H1 (cell line): ENCODE measurements at regions not wholly inside any gene's neighbourhood (a gene's known extent, or its start where the extent isn't known, plus 50 kb on each side); places are given as distances from the start of the nearest gene placed in this dataset.

Experiments used
- CTCF ChIA-PET: fragments of 300-600 bp; sonication (Branson Sonifier 250); formaldehyde crosslinking; loops from one replicate; lab custom pipeline; 2021; ENCODE audit not compliant: partially characterized antibody; lab: Charles Lee
- POLR2A ChIA-PET: fragments of 300-600 bp; sonication (Branson Sonifier 250); formaldehyde crosslinking; loops from one replicate; lab custom pipeline; 2021; ENCODE audit warnings: inconsistent platforms; ENCODE audit not compliant: partially characterized antibody; lab: Charles Lee
- DNase-seq, 2 experiments: peaks; one replicate each; pipeline versions ENCODE4 v3.0.0 to v3.0.0-alpha.2; 2010 to 2022; ENCODE audit warnings: low spot score in 2 of 2, low read depth in 1 of 2, mixed read lengths in 1 of 2
- FAIRE-seq: peaks from 2 replicates; lab custom pipeline; 2011; peaks lifted over from hg19 to GRCh38; lab: Jason Lieb, UNC
- H2AFZ ChIP-seq: 2 replicates; pipeline ENCODE4 v1.8.1; 2012; ENCODE audit warnings: low read length, inconsistent platforms
- H2AK5ac ChIP-seq: 2 replicates; pipeline ENCODE4 v1.6.1; 2013; ENCODE audit warnings: low read depth, low read length
- H2BK120ac ChIP-seq: replicated peaks from 2 replicates; pipeline ENCODE3; 2013; ENCODE audit warnings: low read depth, low read length, inconsistent platforms
- H2BK12ac ChIP-seq: 2 replicates; pipeline ENCODE4 v1.6.1; 2013; ENCODE audit warnings: low read depth, low read length
- H2BK15ac ChIP-seq: 2 replicates; pipeline ENCODE4 v1.6.1; 2013; ENCODE audit warnings: low read length
- H2BK20ac ChIP-seq: 2 replicates; pipeline ENCODE4 v1.6.1; 2013; ENCODE audit warnings: low read length
- H2BK5ac ChIP-seq: 2 replicates; pipeline ENCODE4 v1.6.1; 2013; ENCODE audit warnings: low read depth, low read length
- H3K14ac ChIP-seq: 2 replicates; pipeline ENCODE4 v1.6.1; 2013; ENCODE audit warnings: inconsistent platforms; ENCODE audit not compliant: insufficient read length
- H3K18ac ChIP-seq: 2 replicates; pipeline ENCODE4 v1.6.1; 2013; ENCODE audit warnings: low read length; ENCODE audit errors: extremely low read depth
- H3K23ac ChIP-seq: 2 replicates; pipeline ENCODE4 v1.6.1; 2013; ENCODE audit warnings: inconsistent platforms; ENCODE audit not compliant: insufficient read length
- H3K23me2 ChIP-seq: 2 replicates; pipeline ENCODE4 v1.6.1; 2013; ENCODE audit warnings: low read depth, low read length
- H3K27ac ChIP-seq: 2 replicates; pipeline ENCODE4 v1.6.1; 2011; ENCODE audit warnings: low read depth, low read length, inconsistent platforms
- H3K27me3 ChIP-seq, 4 experiments: replicated peaks in 1 of 4; 1 replicate in 1 of 4; 2 replicates in 3 of 4; pipeline versions ENCODE4 v1.6.1 to v1.8.1; 2011 to 2013; ENCODE audit warnings: low read length in 3 of 4, mild to moderate bottlenecking in 3 of 4, inconsistent platforms in 2 of 4, mixed read lengths in 2 of 4, moderate library complexity in 1 of 4; ENCODE audit not compliant: control insufficient read depth in 3 of 4, insufficient read depth in 3 of 4; ENCODE audit errors: extremely low read depth in 1 of 4
- H3K36me3 ChIP-seq, 4 experiments: 2 replicates each; pipeline versions ENCODE4 v1.6.1 to v1.8.1; 2011 to 2013; ENCODE audit warnings: mild to moderate bottlenecking in 4 of 4, low read length in 3 of 4, moderate library complexity in 2 of 4, control low read depth in 1 of 4, inconsistent platforms in 1 of 4; ENCODE audit not compliant: insufficient read depth in 4 of 4, control insufficient read depth in 2 of 4
- H3K4ac ChIP-seq: replicated peaks from 2 replicates; pipeline ENCODE3; 2013; ENCODE audit warnings: low read length, low read depth, mixed read lengths, inconsistent platforms; ENCODE audit not compliant: insufficient read length
- H3K4me1 ChIP-seq, 4 experiments: replicated peaks in 1 of 4; 1 replicate in 1 of 4; 2 replicates in 3 of 4; pipeline versions ENCODE4 v1.6.1 to v1.8.1; 2011 to 2013; ENCODE audit warnings: low read length in 3 of 4, inconsistent platforms in 2 of 4, mixed read lengths in 1 of 4; ENCODE audit not compliant: insufficient read depth in 4 of 4, control insufficient read depth in 3 of 4
- H3K4me2 ChIP-seq, 2 experiments: 2 replicates each; pipeline versions ENCODE4 v1.6.1 to v1.8.1; 2011 to 2013; ENCODE audit warnings: low read depth in 2 of 2, low read length in 2 of 2, control low read depth in 1 of 2, inconsistent platforms in 1 of 2, mild to moderate bottlenecking in 1 of 2; ENCODE audit not compliant: insufficient read depth in 1 of 2
- H3K4me3 ChIP-seq, 4 experiments: fragments of 200-600, 300-600 bp in 1 of 4; sonication (generic), shearing (Covaris generic), sonication (Bioruptor Twin) in 1 of 4; 2 replicates each; pipeline versions ENCODE4 v1.5.1 to v1.8.1; 2011 to 2016; ENCODE audit warnings: low read length in 4 of 4, low read depth in 3 of 4, control low read depth in 2 of 4, inconsistent platforms in 2 of 4, mild to moderate bottlenecking in 2 of 4, mixed read lengths in 1 of 4, moderate library complexity in 1 of 4; ENCODE audit not compliant: insufficient read depth in 2 of 4; ENCODE audit errors: extremely low read depth in 1 of 4
- H3K56ac ChIP-seq: replicated peaks from 2 replicates; pipeline ENCODE3; 2013; ENCODE audit warnings: low read depth, mild to moderate bottlenecking, mixed read lengths, low read length, inconsistent platforms; ENCODE audit not compliant: insufficient read length
- H3K79me1 ChIP-seq: 2 replicates; pipeline ENCODE4 v1.6.1; 2013; ENCODE audit warnings: low read depth, low read length, control low read depth
- H3K79me2 ChIP-seq, 2 experiments: 2 replicates each; pipeline versions ENCODE4 v1.6.1 to v1.8.1; 2012 to 2013; ENCODE audit warnings: low read length in 2 of 2, mild to moderate bottlenecking in 2 of 2, inconsistent platforms in 1 of 2; ENCODE audit not compliant: insufficient read depth in 2 of 2, control insufficient read depth in 1 of 2
- H3K9ac ChIP-seq, 4 experiments: replicated peaks in 1 of 4; 1 replicate in 1 of 4; 2 replicates in 3 of 4; pipeline versions ENCODE4 v1.6.1 to v1.8.1; 2011 to 2013; ENCODE audit warnings: low read depth in 3 of 4, low read length in 3 of 4, control low read depth in 2 of 4, mild to moderate bottlenecking in 2 of 4, moderate library complexity in 2 of 4, inconsistent platforms in 1 of 4; ENCODE audit errors: extremely low read depth in 1 of 4
- H3K9me3 ChIP-seq, 2 experiments: 2 replicates each; pipeline versions ENCODE4 v1.6.1 to v1.8.1; 2012 to 2013; ENCODE audit warnings: mild to moderate bottlenecking in 2 of 2, moderate library complexity in 2 of 2, control low read depth in 1 of 2, inconsistent platforms in 1 of 2, low read depth in 1 of 2, low read length in 1 of 2, mixed read lengths in 1 of 2; ENCODE audit not compliant: insufficient read depth in 2 of 2
- H4K20me1 ChIP-seq, 2 experiments: replicated peaks in 1 of 2; 2 replicates each; pipeline versions ENCODE3 to v1.8.1; 2011 to 2013; ENCODE audit warnings: inconsistent platforms in 2 of 2, low read length in 2 of 2, mild to moderate bottlenecking in 1 of 2; ENCODE audit not compliant: insufficient read depth in 2 of 2, control insufficient read depth in 1 of 2
- H4K5ac ChIP-seq: 2 replicates; pipeline ENCODE4 v1.6.1; 2013; ENCODE audit warnings: low read length, low read depth, mixed read lengths, inconsistent platforms; ENCODE audit not compliant: insufficient read length
- H4K8ac ChIP-seq: 2 replicates; pipeline ENCODE4 v1.8.0; 2013; ENCODE audit warnings: mild to moderate bottlenecking, moderate library complexity, low read length, inconsistent platforms; ENCODE audit not compliant: insufficient read depth; ENCODE audit errors: extremely low read depth
- H4K91ac ChIP-seq: replicated peaks from 2 replicates; pipeline ENCODE3; 2013; ENCODE audit warnings: low read length, mixed read lengths, inconsistent platforms; ENCODE audit not compliant: insufficient read length
- CBX5 ChIP-seq: fragments of 300-800, 300-1000 bp; sonication (generic); IDR thresholded peaks from 2 replicates; pipeline ENCODE4 v1.7.1; 2016; ENCODE audit warnings: antibody characterized with exemption, low read length, low read depth
- CBX8 ChIP-seq: fragments of 300-800, 300-1000 bp; sonication (generic); IDR thresholded peaks from 2 replicates; pipeline ENCODE4 v1.7.1; 2016; ENCODE audit warnings: low read depth, low read length, borderline replicate concordance
- CTCF ChIP-seq, 3 experiments: IDR thresholded peaks; 1 replicate in 2 of 3; 2 replicates in 1 of 3; pipeline versions ENCODE4 v1.5.1 to v1.6.1; 2011; ENCODE audit warnings: low read length in 3 of 3, mild to moderate bottlenecking in 3 of 3, inconsistent platforms in 2 of 3, low read depth in 1 of 3, moderate library complexity in 1 of 3; ENCODE audit not compliant: insufficient read depth in 1 of 3; ENCODE audit errors: control extremely low read depth in 1 of 3
- E2F6 ChIP-seq: IDR thresholded peaks from 2 replicates; pipeline ENCODE4 v1.6.1; 2012; ENCODE audit warnings: inconsistent platforms
- FOSL1 ChIP-seq: IDR thresholded peaks from 2 replicates; pipeline ENCODE4 v1.6.1; 2011; ENCODE audit warnings: mild to moderate bottlenecking, low read depth, low read length, moderate library complexity; ENCODE audit not compliant: insufficient read depth
- GTF2F1 ChIP-seq: IDR thresholded peaks from 2 replicates; pipeline ENCODE4 v1.6.1; 2012; ENCODE audit warnings: low read depth, low read length, improper control_type of control experiment, borderline replicate concordance
- JUND ChIP-seq: IDR thresholded peaks from 2 replicates; pipeline ENCODE4 v1.6.1; 2011; ENCODE audit warnings: mild to moderate bottlenecking, improper control_type of control experiment, low read length
- SIN3A ChIP-seq, 2 experiments: IDR thresholded peaks in 1 of 2; conservative IDR thresholded peaks in 1 of 2; 2 replicates each; pipeline ENCODE4 v1.6.1; 2011 to 2012; ENCODE audit warnings: low read length in 2 of 2, improper control_type of control experiment in 1 of 2, low read depth in 1 of 2, mild to moderate bottlenecking in 1 of 2
- WGBS, 2 experiments: shearing (Covaris generic) in 1 of 2; methylation state at CpG; one replicate each; pipeline versions ENCODE4 v1.1.6 to v1.1.7; 2013 to 2015; ENCODE audit warnings: low lambda C conversion rate in 2 of 2, mixed read lengths in 2 of 2, inconsistent platforms in 1 of 2, low coverage in 1 of 2, missing lambda C conversion rate in 1 of 2; ENCODE audit not compliant: insufficient replicate concordance in 2 of 2, insufficient coverage in 1 of 2, insufficient read length in 1 of 2; ENCODE audit errors: extremely low coverage in 1 of 2, missing lambda C conversion rate in 1 of 2; 5-methylcytosine and 5-hydroxymethylcytosine counted together

- no peak overlapping the region; the same call in 1 of the 2 replicates for H2AFZ ChIP-seq
- DNase-seq (no peak), FAIRE-seq (no peak)
- H3K79me2 ChIP-seq: no peaks in the 10 kb centered on the region
- H3K23ac ChIP-seq: no peak overlapping the region
- H2BK5ac ChIP-seq: no peak overlapping the region
- no peak overlapping the region for H3K14ac ChIP-seq
- no peaks in the 10 kb centered on the region for H3K36me3 ChIP-seq
- no peak overlapping the region for H3K4me3 ChIP-seq
- H3K9me3 ChIP-seq: no peaks in the 10 kb centered on the region
- no peak overlapping the region for H3K4ac ChIP-seq
- H2BK120ac ChIP-seq: no peak overlapping the region
- WGBS, 2 experiments: 91% methylated on average over 3 of the region's 3 CpGs; no CpG with 5 or more reads in 1 of the 2 experiments
- H3K27me3 ChIP-seq: no peaks in the 10 kb centered on the region
- no peaks in the 10 kb centered on the region for H3K23me2 ChIP-seq
- no peak for TF ChIP-seq GTF2F1
- no peak for TF ChIP-seq CBX5
- TF ChIP-seq SIN3A (conservative IDR thresholded peaks at IDR 0.05 in 1 of 2, IDR thresholded peaks at IDR 0.05 in 1 of 2; ENCODE audit: low read depth in 1 of 2, low read length in 2 of 2): no peak
- TF ChIP-seq FOSL1: no peak
- TF ChIP-seq E2F6: no peak
- no peak for TF ChIP-seq CBX8
- TF ChIP-seq JUND: no peak
- no peak for TF ChIP-seq CTCF (IDR thresholded peaks at IDR 0.05; ENCODE audit: control extremely low read depth in 1 of 3, insufficient read depth in 1 of 3, low read depth in 1 of 3, low read length in 3 of 3)
- H2BK20ac ChIP-seq: no peak overlapping the region
- H3K27ac ChIP-seq: no peak overlapping the region
- ChIA-PET POLR2A (no interaction called here), CTCF (interaction anchor here (0.8 to 8.4 kb wide), 7 partner anchors 21 to 1138 kb away, joined by 3 to 42 read pairs (median 6); no protein-coding TSS in a partner anchor)
- H3K4me2 ChIP-seq: no peak overlapping the region
- no peak overlapping the region for H2BK15ac ChIP-seq
- H4K20me1 ChIP-seq: no peaks in the 10 kb centered on the region
- no peak overlapping the region for H2AK5ac ChIP-seq
- no peak overlapping the region for H2BK12ac ChIP-seq
- H3K79me1 ChIP-seq: no peaks in the 10 kb centered on the region
- no peak overlapping the region for H3K18ac ChIP-seq
- no peak overlapping the region for H3K56ac ChIP-seq
- no peak overlapping the region for H4K8ac ChIP-seq
- no peak overlapping the region for H4K5ac ChIP-seq
- no peak overlapping the region for H3K9ac ChIP-seq
- H4K91ac ChIP-seq: no peak overlapping the region
- H3K4me1 ChIP-seq: no peaks in the 10 kb centered on the region
These were observed 293.6 kb downstream of the ACTL7B start for GRCh38 chr9:108562176-108562575.
